ENCODE measurements at regions not wholly inside any gene's neighbourhood (a gene's known extent, or its start where the extent isn't known, plus 50 kb on each side); places are given as distances from the start of the nearest gene placed in this dataset.

DNA sequence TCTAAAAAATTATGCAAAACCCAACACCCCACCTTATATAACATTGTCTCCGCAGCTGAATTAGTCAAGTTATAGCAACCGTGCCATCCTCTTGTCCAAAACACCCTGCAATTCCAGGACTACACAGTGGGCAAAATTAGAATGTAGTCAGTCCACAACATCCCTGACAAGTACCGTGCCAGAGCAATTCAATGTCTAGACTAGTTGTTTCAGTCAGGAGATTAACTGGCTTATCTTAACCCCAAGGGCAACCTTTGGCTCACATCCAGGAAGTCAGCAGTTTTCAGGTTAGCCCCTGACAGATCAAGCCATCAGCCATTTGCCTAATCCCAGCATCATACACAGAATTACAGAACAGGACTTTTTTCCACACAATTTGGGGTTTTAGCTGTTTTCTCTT lies 240.8 kb upstream of the TMEM161B start:
- no peak overlapping the region for H3K27ac Mint-ChIP-seq
- H3K4me3 Mint-ChIP-seq, result no peak overlapping the region
- peaks cover 2% of the 10 kb centered on the region for H3K9me3 Mint-ChIP-seq
- peaks cover 39% of the 10 kb centered on the region for H3K27me3 Mint-ChIP-seq
- H3K4me1 Mint-ChIP-seq, result no peaks in the 10 kb centered on the region
- H3K36me3 Mint-ChIP-seq (ENCODE audit: low read depth), result no peaks in the 10 kb centered on the region
- DNase-seq, result no peak
- intact Hi-C loops (cut with micrococcal nuclease), result no loop called here

DNA sequence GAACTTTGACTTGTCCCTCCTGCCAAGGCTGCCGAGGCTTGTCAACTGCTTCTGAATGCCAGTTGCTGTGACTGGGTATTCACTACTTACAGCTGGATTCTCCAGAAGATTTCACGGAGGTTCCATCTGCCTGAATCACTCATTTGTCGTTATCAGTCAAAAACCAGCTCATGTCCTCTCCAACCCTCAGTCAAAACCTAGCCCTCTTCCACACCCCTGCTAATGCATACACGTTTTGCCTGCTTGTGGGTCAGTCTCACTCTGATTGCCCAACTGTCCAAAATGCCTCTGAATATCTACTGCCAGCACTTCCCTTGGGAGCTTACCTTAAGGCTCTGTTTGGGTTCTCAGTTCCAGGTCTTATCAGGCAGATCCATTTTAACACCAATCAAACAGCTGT lies 238.6 kb upstream of the TMEM161B start:
- intact Hi-C loops (cut with micrococcal nuclease), result no loop called here
- no peak for DNase-seq
- peaks cover 8% of the 10 kb centered on the region for H3K4me1 Mint-ChIP-seq
- H3K27me3 Mint-ChIP-seq, result peaks cover 33% of the 10 kb centered on the region
- no peak overlapping the region for H3K4me3 Mint-ChIP-seq
- H3K9me3 Mint-ChIP-seq, result peaks cover 2% of the 10 kb centered on the region
- H3K27ac Mint-ChIP-seq, result no peak overlapping the region
- H3K36me3 Mint-ChIP-seq (ENCODE audit: low read depth), result no peaks in the 10 kb centered on the region

DNA sequence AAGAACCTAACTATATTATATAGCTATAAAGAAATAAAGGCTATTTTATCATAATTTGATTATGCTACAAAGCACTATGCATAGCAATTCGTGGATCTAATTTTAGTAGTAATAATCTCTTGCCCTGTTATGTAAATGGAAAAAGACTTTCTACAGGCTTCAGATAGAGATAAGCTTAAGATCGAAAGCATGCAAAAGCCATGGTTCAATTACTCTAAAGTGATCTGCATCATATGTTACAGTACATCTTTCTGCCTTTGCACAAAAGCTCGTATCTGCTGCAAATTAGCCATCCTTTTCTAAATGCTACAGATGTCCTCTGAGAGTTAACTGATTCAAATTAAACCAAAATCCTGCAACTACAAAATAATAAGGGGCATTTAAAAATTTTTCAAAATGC lies 234.8 kb upstream of the TMEM161B start:
- H3K27ac Mint-ChIP-seq, result no peak overlapping the region
- DNase-seq, result no peak
- H3K4me1 Mint-ChIP-seq, result peaks cover 16% of the 10 kb centered on the region
- peak overlapping the region; percentile 25 for H3K4me3 Mint-ChIP-seq
- H3K27me3 Mint-ChIP-seq, result peaks cover 20% of the 10 kb centered on the region
- H3K36me3 Mint-ChIP-seq (ENCODE audit: low read depth), result no peaks in the 10 kb centered on the region
- H3K9me3 Mint-ChIP-seq, result no peaks in the 10 kb centered on the region
- intact Hi-C loops (cut with micrococcal nuclease), result loop anchor here (5.0 kb wide), 1 partner anchor 361 kb away; no protein-coding TSS in a partner anchor

DNA sequence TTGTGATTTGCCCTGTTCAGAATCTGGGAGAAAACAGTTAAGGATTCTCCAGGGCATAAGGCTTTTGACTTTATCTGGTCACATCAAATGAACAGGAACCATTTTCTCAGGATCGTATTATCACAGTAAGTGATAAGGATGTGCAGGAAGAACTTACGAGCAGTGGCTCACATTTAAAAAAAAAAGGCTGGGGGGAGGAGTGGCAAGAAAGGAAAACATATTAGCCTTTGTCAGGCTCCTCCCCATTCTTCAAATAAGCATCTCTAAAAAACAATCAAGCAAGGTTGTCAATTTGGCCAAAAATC lies 234.3 kb upstream of the TMEM161B start:
- DNase-seq, result no peak
- Mint-ChIP-seq H3K36me3 (ENCODE audit: low read depth) (no peaks in the 10 kb centered on the region), H3K4me1 (peaks cover 16% of the 10 kb centered on the region), H3K9me3 (no peaks in the 10 kb centered on the region), H3K27ac (peak overlapping the region; percentile 81), H3K27me3 (peaks cover 19% of the 10 kb centered on the region), H3K4me3 (peak overlapping the region; percentile 82)
- intact Hi-C loops (cut with micrococcal nuclease), result loop anchor here (5.0 kb wide), 1 partner anchor 361 kb away; no protein-coding TSS in a partner anchor

DNA sequence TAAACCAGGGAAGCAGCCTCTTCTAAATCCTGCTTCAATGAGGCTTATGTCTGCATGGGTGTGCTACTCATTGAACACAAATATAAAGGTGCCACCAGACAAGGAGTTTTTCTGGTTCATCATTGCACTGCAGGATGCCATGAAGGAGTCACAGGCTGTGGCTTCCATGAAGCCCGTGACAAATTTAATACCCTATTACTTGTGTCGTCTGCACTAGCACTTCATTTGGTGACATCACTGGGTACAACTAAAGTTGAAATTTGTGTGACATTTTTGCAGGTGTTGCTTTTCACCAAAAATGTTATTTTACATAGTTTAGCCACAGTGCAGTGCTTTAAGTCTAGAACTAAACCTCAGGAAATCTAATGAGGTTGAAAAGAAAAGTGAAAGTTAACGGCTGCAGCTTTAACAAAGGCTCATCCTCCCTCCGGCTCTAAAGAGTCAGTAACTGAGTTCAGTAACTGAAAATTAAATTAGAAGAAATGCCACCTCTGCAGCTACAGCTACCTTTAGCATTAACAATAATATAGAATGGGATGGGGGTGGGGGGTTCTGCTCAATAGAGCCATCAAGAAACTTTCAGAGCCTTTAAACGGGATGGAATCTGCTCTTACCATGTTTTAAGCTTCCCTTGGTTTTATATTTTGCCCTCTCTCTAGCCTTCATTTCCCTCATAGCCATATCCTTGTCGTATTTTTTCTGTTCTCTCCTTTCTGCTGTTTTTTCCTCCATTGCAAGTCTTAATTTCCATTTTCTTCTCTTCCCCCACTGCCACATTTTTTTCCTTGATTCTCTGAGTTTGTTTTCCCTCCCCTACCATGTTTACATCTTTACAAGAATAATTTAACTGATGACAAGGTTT lies 233.8 kb upstream of the TMEM161B start:
- peak; percentile 73 for DNase-seq
- peaks cover 16% of the 10 kb centered on the region for H3K4me1 Mint-ChIP-seq
- H3K4me3 Mint-ChIP-seq, result peak overlapping the region; percentile 82
- H3K36me3 Mint-ChIP-seq (ENCODE audit: low read depth), result no peaks in the 10 kb centered on the region
- peaks cover 15% of the 10 kb centered on the region for H3K27me3 Mint-ChIP-seq
- intact Hi-C loops (cut with micrococcal nuclease), result loop anchor here (5.0 kb wide), 1 partner anchor 360 kb away; no protein-coding TSS in a partner anchor
- H3K9me3 Mint-ChIP-seq, result no peaks in the 10 kb centered on the region
- H3K27ac Mint-ChIP-seq, result peak overlapping the region; percentile 81

- Mint-ChIP-seq H3K9me3 (no peaks in the 10 kb centered on the region), H3K27me3 (peaks cover 19% of the 10 kb centered on the region), H3K27ac (no peak overlapping the region), H3K4me1 (no peaks in the 10 kb centered on the region), H3K4me3 (no peak overlapping the region), H3K36me3 (ENCODE audit: low read depth) (no peaks in the 10 kb centered on the region)
- intact Hi-C loops (cut with micrococcal nuclease), result no loop called here
- no peak for DNase-seq
Observed at GRCh38 chr5:88495810-88496209, 227.2 kb upstream of the TMEM161B start.

- Mint-ChIP-seq H3K9me3 (no peaks in the 10 kb centered on the region), H3K27ac (no peak overlapping the region), H3K4me1 (no peaks in the 10 kb centered on the region), H3K27me3 (peaks cover 21% of the 10 kb centered on the region), H3K36me3 (ENCODE audit: low read depth) (no peaks in the 10 kb centered on the region), H3K4me3 (no peak overlapping the region)
- DNase-seq, result no peak
- intact Hi-C loops (cut with micrococcal nuclease), result no loop called here
Observed at GRCh38 chr5:88490874-88491273, 222.2 kb upstream of the TMEM161B start.

DNA sequence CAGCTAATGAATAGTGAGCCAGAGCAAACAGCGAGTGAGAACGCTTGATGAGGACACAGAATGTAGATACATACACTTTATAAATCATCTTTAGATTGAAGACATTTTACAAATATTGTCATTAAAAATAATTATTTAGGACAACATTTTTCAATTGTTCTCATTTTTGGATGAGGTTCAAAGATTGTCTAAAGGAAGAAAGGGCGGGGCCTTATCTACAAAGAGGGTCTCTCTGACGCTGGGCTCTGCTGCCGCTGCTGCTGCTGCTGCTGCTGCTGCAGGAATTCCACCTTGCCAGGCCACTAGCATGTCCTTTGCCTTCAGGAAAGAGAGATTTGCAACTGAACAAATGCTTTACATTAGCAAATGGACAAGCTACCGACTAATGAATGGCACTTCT lies 220.7 kb upstream of the TMEM161B start:
- no peak for DNase-seq
- Mint-ChIP-seq H3K4me1 (no peaks in the 10 kb centered on the region), H3K27me3 (peaks cover 19% of the 10 kb centered on the region), H3K9me3 (no peaks in the 10 kb centered on the region), H3K36me3 (ENCODE audit: low read depth) (no peaks in the 10 kb centered on the region), H3K4me3 (no peak overlapping the region), H3K27ac (no peak overlapping the region)
- intact Hi-C loops (cut with micrococcal nuclease), result no loop called here

DNA sequence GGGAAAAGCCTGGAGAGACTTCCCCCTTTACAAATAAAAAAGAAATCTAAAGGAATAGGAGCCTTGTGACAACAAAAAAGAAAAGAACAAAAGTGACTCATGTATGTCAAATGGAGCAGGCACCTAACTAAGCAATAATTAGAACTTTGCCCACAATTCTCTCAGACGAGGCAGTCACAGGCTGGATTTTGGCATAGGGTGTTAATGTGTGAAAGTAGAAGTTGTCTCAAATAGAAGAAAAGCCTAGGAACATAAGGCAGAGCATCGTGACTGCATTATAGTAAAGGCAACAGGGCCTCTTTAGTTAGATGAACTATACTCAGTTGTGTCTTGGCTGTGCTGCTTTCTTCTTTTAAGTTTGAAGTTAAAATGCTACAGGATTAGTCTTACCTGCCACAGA lies 219.9 kb upstream of the TMEM161B start:
- Mint-ChIP-seq H3K27ac (no peak overlapping the region), H3K27me3 (peaks cover 19% of the 10 kb centered on the region), H3K4me3 (no peak overlapping the region), H3K9me3 (no peaks in the 10 kb centered on the region), H3K4me1 (no peaks in the 10 kb centered on the region), H3K36me3 (ENCODE audit: low read depth) (no peaks in the 10 kb centered on the region)
- intact Hi-C loops (cut with micrococcal nuclease), result no loop called here
- no peak for DNase-seq

DNA sequence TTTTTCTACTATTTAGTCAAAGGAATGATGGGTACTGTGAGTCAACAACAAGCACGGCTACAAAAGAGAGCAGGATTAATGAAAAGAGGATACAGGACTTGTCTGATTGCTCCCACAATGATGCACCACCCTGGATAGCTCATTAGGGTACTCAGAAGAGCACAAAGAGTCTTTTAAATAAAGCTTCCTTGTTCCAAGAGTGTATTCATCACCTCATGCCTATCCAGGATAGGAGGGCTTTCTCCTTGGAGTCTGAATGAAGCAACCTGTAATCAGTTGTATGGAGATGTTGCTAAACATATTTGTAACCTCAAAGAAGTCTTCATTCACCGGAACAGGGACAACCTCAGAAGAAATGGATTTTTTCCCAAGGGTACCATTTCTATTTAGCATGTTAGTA lies 219.5 kb upstream of the TMEM161B start:
- DNase-seq, result no peak
- intact Hi-C loops (cut with micrococcal nuclease), result no loop called here
- Mint-ChIP-seq H3K9me3 (no peaks in the 10 kb centered on the region), H3K4me1 (no peaks in the 10 kb centered on the region), H3K27me3 (peaks cover 19% of the 10 kb centered on the region), H3K27ac (no peak overlapping the region), H3K36me3 (ENCODE audit: low read depth) (no peaks in the 10 kb centered on the region), H3K4me3 (no peak overlapping the region)

DNA sequence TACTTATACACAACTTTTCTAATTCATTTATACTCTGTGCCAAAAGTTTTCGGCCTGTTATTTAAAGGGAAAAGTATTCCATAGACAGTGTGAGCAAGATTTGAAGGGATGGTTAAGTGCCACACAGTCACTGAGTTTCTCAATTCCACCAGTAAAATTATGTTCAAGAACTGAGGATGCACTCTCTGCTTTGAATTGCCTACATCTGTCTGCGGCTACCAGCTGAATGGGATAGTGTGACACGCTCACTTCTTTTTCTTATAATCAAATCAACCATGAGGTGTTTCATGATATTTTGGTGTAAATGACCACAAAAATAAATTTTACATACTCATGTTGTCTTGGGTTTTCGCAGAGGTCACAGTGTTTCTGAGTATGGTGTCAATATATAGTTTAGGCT lies 218.4 kb upstream of the TMEM161B start:
- Mint-ChIP-seq H3K27me3 (peaks cover 15% of the 10 kb centered on the region), H3K9me3 (no peaks in the 10 kb centered on the region), H3K4me1 (no peaks in the 10 kb centered on the region), H3K4me3 (no peak overlapping the region), H3K36me3 (ENCODE audit: low read depth) (no peaks in the 10 kb centered on the region), H3K27ac (no peak overlapping the region)
- intact Hi-C loops (cut with micrococcal nuclease), result no loop called here
- no peak for DNase-seq

- Mint-ChIP-seq H3K36me3 (ENCODE audit: low read depth) (no peaks in the 10 kb centered on the region), H3K27ac (no peak overlapping the region), H3K4me1 (no peaks in the 10 kb centered on the region), H3K27me3 (peaks cover 13% of the 10 kb centered on the region), H3K4me3 (no peak overlapping the region), H3K9me3 (no peaks in the 10 kb centered on the region)
- intact Hi-C loops (cut with micrococcal nuclease), result no loop called here
- no peak for DNase-seq
Observed at GRCh38 chr5:88486431-88486830, 217.8 kb upstream of the TMEM161B start.

GRCh38 chr5:88485531-88485930 lies 216.9 kb upstream of the TMEM161B start:
- Mint-ChIP-seq H3K4me1 (no peaks in the 10 kb centered on the region), H3K27ac (no peak overlapping the region), H3K9me3 (no peaks in the 10 kb centered on the region), H3K27me3 (peaks cover 11% of the 10 kb centered on the region), H3K4me3 (no peak overlapping the region), H3K36me3 (ENCODE audit: low read depth) (no peaks in the 10 kb centered on the region)
- intact Hi-C loops (cut with micrococcal nuclease), result no loop called here
- DNase-seq, result no peak

DNA sequence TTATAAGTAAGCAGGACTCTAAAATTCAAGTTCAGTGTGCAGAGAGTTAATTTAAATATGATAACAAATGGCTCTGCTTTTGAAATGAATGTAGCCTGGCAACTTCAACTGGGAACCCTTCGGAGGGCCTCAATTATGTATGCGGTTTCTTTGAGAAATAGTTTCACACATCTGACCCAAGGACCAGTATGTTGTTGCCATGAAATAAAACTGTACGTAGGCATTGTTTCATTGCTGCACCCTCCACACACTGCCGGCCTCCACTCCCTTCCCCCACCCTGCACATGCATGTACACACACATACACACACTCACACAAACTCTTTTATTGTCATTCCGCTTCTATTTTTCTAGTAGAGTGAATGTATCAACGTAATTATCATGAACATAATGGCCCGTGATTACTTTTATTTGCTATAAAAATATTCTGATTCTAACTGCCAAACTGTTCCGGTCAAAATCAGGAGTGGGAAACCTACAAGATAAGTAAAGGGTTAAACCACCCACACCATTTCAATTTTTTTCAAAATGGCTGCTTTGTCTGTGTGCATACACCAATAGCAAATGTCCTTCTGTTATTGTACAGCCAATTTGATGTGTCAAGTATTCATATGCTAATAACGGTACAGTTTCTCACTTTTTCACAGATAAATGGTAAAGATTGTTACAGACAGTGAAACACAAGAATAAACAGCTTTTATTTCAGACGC lies 215.5 kb upstream of the TMEM161B start:
- Mint-ChIP-seq H3K27ac (no peak overlapping the region), H3K27me3 (peaks cover 11% of the 10 kb centered on the region), H3K9me3 (no peaks in the 10 kb centered on the region), H3K36me3 (ENCODE audit: low read depth) (no peaks in the 10 kb centered on the region), H3K4me1 (no peaks in the 10 kb centered on the region), H3K4me3 (no peak overlapping the region)
- intact Hi-C loops (cut with micrococcal nuclease), result no loop called here
- DNase-seq, result no peak
